Endodermal cell (in vitro differentiated cells): ENCODE measurements at regions not wholly inside any gene's neighbourhood (a gene's known extent, or its start where the extent isn't known, plus 50 kb on each side); places are given as distances from the start of the nearest gene placed in this dataset.

Experiments used
- DNase-seq: peaks from one replicate; pipeline ENCODE4 v3.0.0-alpha.2; 2017
- H3K27ac ChIP-seq: 2 replicates; pipeline ENCODE4 v1.5.1; 2013; ENCODE audit warnings: mild to moderate bottlenecking, low read depth, low read length, moderate library complexity
- H3K27me3 ChIP-seq: 2 replicates; pipeline ENCODE4 v1.6.1; 2013; ENCODE audit warnings: mild to moderate bottlenecking, low read length, moderate library complexity; ENCODE audit not compliant: insufficient read depth, control insufficient read depth, poor library complexity, severe bottlenecking
- H3K36me3 ChIP-seq: 2 replicates; pipeline ENCODE4 v1.7.0; 2013; ENCODE audit warnings: mild to moderate bottlenecking, low read length, moderate library complexity; ENCODE audit not compliant: control insufficient read depth, insufficient read depth
- H3K4me1 ChIP-seq: one replicate; pipeline ENCODE4 v1.7.0; 2013; ENCODE audit warnings: low read length; ENCODE audit not compliant: control insufficient read depth, insufficient read depth
- H3K4me3 ChIP-seq: 2 replicates; pipeline ENCODE4 v1.5.1; 2013; ENCODE audit warnings: mild to moderate bottlenecking, low read length, moderate library complexity
- H3K9ac ChIP-seq: 2 replicates; pipeline ENCODE4 v1.6.1; 2013; ENCODE audit warnings: mild to moderate bottlenecking, low read length, moderate library complexity; ENCODE audit not compliant: poor library complexity, severe bottlenecking; ENCODE audit errors: extremely low read depth
- H3K9me3 ChIP-seq: 2 replicates; pipeline ENCODE4 v1.6.1; 2013; ENCODE audit warnings: mild to moderate bottlenecking, low read length, moderate library complexity; ENCODE audit not compliant: control insufficient read depth
- H3K27ac Mint-ChIP-seq: 2 replicates; pipeline ENCODE4 v1.8.0; 2020; ENCODE audit warnings: mixed read lengths
- H3K27me3 Mint-ChIP-seq: 2 replicates; pipeline ENCODE4 v1.8.0; 2021; ENCODE audit warnings: mild to moderate bottlenecking, mixed read lengths; ENCODE audit not compliant: insufficient read depth
- H3K36me3 Mint-ChIP-seq: 2 replicates; pipeline ENCODE4 v1.8.0; 2020; ENCODE audit warnings: low read depth, mixed read lengths
- H3K4me1 Mint-ChIP-seq: 2 replicates; pipeline ENCODE4 v1.8.0; 2020; ENCODE audit warnings: mixed read lengths
- H3K4me3 Mint-ChIP-seq: 2 replicates; pipeline ENCODE4 v1.8.0; 2020; ENCODE audit warnings: mild to moderate bottlenecking, moderate library complexity, mixed read lengths
- H3K9me3 Mint-ChIP-seq: 2 replicates; pipeline ENCODE4 v1.8.0; 2020; ENCODE audit warnings: mild to moderate bottlenecking, mixed read lengths
- CTCF ChIP-seq: fragments of 200-600 bp; sonication (generic); conservative IDR thresholded peaks from 2 replicates; pipeline ENCODE4 v1.5.0; 2021; ENCODE audit warnings: antibody characterized with exemption, mild to moderate bottlenecking
- WGBS, 2 experiments: methylation state at CpG; one replicate each; pipeline versions ENCODE4 v1.1.5 to v1.1.7; 2013; ENCODE audit warnings: missing lambda C conversion rate in 2 of 2, mixed read lengths in 1 of 2; ENCODE audit not compliant: insufficient coverage in 1 of 2, insufficient read length in 1 of 2; 5-methylcytosine and 5-hydroxymethylcytosine counted together

DNA sequence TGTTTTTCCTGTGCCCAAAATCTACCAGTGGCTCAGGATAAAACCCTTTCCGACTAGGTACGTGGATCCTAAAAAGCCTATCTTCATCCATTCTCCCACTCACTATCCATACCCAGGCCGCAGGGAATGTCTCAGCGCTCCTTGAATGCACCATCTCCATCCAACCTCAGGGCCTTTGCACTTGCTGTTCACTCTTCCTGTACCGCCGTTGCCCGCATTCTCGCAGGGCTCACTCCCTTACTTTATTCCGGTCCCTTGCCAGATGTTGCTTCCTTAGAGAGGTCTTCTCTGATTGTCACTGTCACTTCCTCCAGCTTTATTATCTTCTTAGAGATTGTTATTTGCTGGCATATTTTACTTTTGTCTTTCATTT is 93.3 kb upstream of the ZNF536 start:
- H3K9me3 Mint-ChIP-seq = no peaks in the 10 kb centered on the region
- peaks cover 4% of the 10 kb centered on the region for H3K4me1 Mint-ChIP-seq
- H3K4me1 ChIP-seq = no peaks in the 10 kb centered on the region
- H3K9me3 ChIP-seq = no peaks in the 10 kb centered on the region
- no peak for TF ChIP-seq CTCF
- no peak overlapping the region for H3K4me3 Mint-ChIP-seq
- H3K27ac ChIP-seq = no peak overlapping the region
- H3K4me3 ChIP-seq = no peak overlapping the region
- no peak overlapping the region for H3K27ac Mint-ChIP-seq
- DNase-seq = no peak
- no peaks in the 10 kb centered on the region for H3K36me3 ChIP-seq
- H3K27me3 ChIP-seq = no peaks in the 10 kb centered on the region
- 93 to 95% methylated on average over 9 of the region's 9 CpGs for WGBS, 2 experiments
- H3K9ac ChIP-seq = no peak overlapping the region
- peaks cover 12% of the 10 kb centered on the region for H3K27me3 Mint-ChIP-seq
- H3K36me3 Mint-ChIP-seq = no peaks in the 10 kb centered on the region

DNA sequence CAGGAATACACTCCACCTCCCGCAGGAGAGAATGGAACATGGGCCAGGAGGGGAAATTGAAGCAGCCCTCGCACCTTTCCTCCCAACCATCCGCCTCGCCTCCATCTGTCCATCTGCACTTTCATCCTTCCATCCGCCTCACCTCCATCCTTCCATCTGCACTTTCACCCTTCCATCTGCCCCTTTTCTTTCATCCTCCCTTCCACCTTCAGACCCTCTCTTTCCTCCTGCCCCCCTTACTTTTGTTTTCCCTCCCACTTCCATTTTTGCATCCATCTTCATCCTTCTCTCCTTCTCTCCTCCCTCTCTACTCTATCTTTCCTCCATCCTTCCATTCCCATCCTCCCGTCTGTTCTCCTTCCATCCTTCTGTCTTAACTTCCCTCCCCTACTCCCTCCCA is 92.2 kb upstream of the ZNF536 start:
- Mint-ChIP-seq H3K27ac (no peak overlapping the region), H3K36me3 (no peaks in the 10 kb centered on the region), H3K4me1 (peaks cover 4% of the 10 kb centered on the region), H3K4me3 (no peak overlapping the region), H3K9me3 (no peaks in the 10 kb centered on the region), H3K27me3 (peaks cover 12% of the 10 kb centered on the region)
- Histone ChIP-seq H3K27me3 (no peaks in the 10 kb centered on the region), H3K9me3 (no peaks in the 10 kb centered on the region), H3K4me1 (no peaks in the 10 kb centered on the region), H3K36me3 (no peaks in the 10 kb centered on the region), H3K9ac (no peak overlapping the region), H3K27ac (no peak overlapping the region), H3K4me3 (no peak overlapping the region)
- DNase-seq = no peak
- TF ChIP-seq CTCF = no peak
- 74 to 80% methylated on average over 4 to 6 of the region's 6 CpGs for WGBS, 2 experiments

DNA sequence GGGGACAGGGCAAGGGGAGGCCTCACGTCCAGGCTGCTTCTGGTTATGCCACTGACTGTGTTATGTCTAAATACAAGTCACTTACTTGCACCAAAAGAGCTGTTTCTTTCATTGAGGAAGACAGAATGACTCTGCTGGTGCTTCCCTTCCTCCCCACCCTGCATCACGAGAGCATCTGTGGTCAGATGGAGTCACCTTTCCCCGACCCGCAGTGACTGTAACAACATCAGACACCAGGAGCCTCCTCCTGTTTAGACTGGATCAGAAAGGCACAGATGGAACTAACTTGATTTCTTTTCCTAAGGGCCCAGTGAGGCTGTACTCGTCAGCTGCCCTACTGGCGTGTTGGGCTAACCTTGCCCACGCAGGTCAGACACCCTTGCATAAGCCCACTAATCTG is 90.3 kb upstream of the ZNF536 start:
- no peak overlapping the region for H3K4me3 ChIP-seq
- Mint-ChIP-seq H3K4me3 (no peak overlapping the region), H3K4me1 (peaks cover 3% of the 10 kb centered on the region), H3K27me3 (peaks cover 12% of the 10 kb centered on the region), H3K36me3 (no peaks in the 10 kb centered on the region), H3K27ac (no peak overlapping the region), H3K9me3 (no peaks in the 10 kb centered on the region)
- no peaks in the 10 kb centered on the region for H3K27me3 ChIP-seq
- no peaks in the 10 kb centered on the region for H3K4me1 ChIP-seq
- no peak for DNase-seq
- TF ChIP-seq CTCF = no peak
- H3K36me3 ChIP-seq = no peaks in the 10 kb centered on the region
- no peak overlapping the region for H3K27ac ChIP-seq
- no peaks in the 10 kb centered on the region for H3K9me3 ChIP-seq
- WGBS, 2 experiments = 89 to 96% methylated on average over 4 to 7 of the region's 7 CpGs
- no peak overlapping the region for H3K9ac ChIP-seq
